ENCODE measurements at regions not wholly inside any gene's neighbourhood (a gene's known extent, or its start where the extent isn't known, plus 50 kb on each side); places are given as distances from the start of the nearest gene placed in this dataset.
"Not testable (repeated sequence)": the region's sequence is repeated elsewhere in the genome, so short reads cannot be mapped to it uniquely, and the experiment has no call there.

- Histone ChIP-seq H3K4me3 (replicated peaks in 1 of 4; ENCODE audit: control extremely low read depth in 1 of 4, insufficient read depth in 1 of 4, low read depth in 3 of 4, low read length in 4 of 4) (no peak overlapping the region), H3K79me2 (ENCODE audit: control insufficient read depth, insufficient read depth, low read length) (no peaks in the 10 kb centered on the region), H3K27ac (ENCODE audit: insufficient read depth, low read length) (no peak overlapping the region), H3K27me3 (ENCODE audit: control insufficient read depth, insufficient read depth, low read length) (no peaks in the 10 kb centered on the region), H2AFZ (ENCODE audit: low read length) (no peak overlapping the region), H3K9ac (ENCODE audit: insufficient read depth, low read length) (no peak overlapping the region), H3K4me2 (ENCODE audit: extremely low read depth, insufficient read depth, low read length) (no peak overlapping the region), H4K20me1 (ENCODE audit: control insufficient read depth, extremely low read depth, insufficient read depth, low read length) (no peaks in the 10 kb centered on the region), H3K4me1 (ENCODE audit: control insufficient read depth, extremely low read depth, insufficient read depth, low read length) (no peaks in the 10 kb centered on the region), H3K36me3 (ENCODE audit: control insufficient read depth, insufficient read depth, low read length) (no peaks in the 10 kb centered on the region), H3K9me3 (ENCODE audit: control insufficient read depth, insufficient read depth, low read depth, low read length) (no peaks in the 10 kb centered on the region)
- peak in 1 of 2 donors; percentile 48 for DNase-seq (ENCODE audit: low read depth in 2 of 2)
- TF ChIP-seq CTCF (conservative IDR thresholded peaks at IDR 0.05 in 1 of 2, IDR thresholded peaks at IDR 0.05 in 1 of 2; ENCODE audit: low read depth in 1 of 2, low read length in 2 of 2) = no peak
- TF ChIP-seq EZH2 (IDR thresholded peaks at IDR 0.05; ENCODE audit: low read length, missing control alignments) = no peak
Measured at GRCh38 chr12:59396919-59397318, 198.9 kb upstream of the SLC16A7 start.

- no peaks in the 10 kb centered on the region for H3K36me3 ChIP-seq (ENCODE audit: control insufficient read depth, insufficient read depth, low read length)
- H3K4me2 ChIP-seq (ENCODE audit: extremely low read depth, insufficient read depth, low read length) = no peak overlapping the region
- no peak for TF ChIP-seq CTCF (conservative IDR thresholded peaks at IDR 0.05 in 1 of 2, IDR thresholded peaks at IDR 0.05 in 1 of 2; ENCODE audit: low read depth in 1 of 2, low read length in 2 of 2)
- TF ChIP-seq EZH2 (IDR thresholded peaks at IDR 0.05; ENCODE audit: low read length, missing control alignments) = no peak
- H3K79me2 ChIP-seq (ENCODE audit: control insufficient read depth, insufficient read depth, low read length) = no peaks in the 10 kb centered on the region
- no peaks in the 10 kb centered on the region for H3K9me3 ChIP-seq (ENCODE audit: control insufficient read depth, insufficient read depth, low read depth, low read length)
- H3K4me1 ChIP-seq (ENCODE audit: control insufficient read depth, extremely low read depth, insufficient read depth, low read length) = no peaks in the 10 kb centered on the region
- H4K20me1 ChIP-seq (ENCODE audit: control insufficient read depth, extremely low read depth, insufficient read depth, low read length) = no peaks in the 10 kb centered on the region
- H2AFZ ChIP-seq (ENCODE audit: low read length) = no peak overlapping the region
- H3K27ac ChIP-seq (ENCODE audit: insufficient read depth, low read length) = no peak overlapping the region
- H3K4me3 ChIP-seq (replicated peaks in 1 of 4; ENCODE audit: control extremely low read depth in 1 of 4, insufficient read depth in 1 of 4, low read depth in 3 of 4, low read length in 4 of 4) = no peak overlapping the region
- no peak for DNase-seq (ENCODE audit: low read depth in 2 of 2)
- no peaks in the 10 kb centered on the region for H3K27me3 ChIP-seq (ENCODE audit: control insufficient read depth, insufficient read depth, low read length)
- no peak overlapping the region for H3K9ac ChIP-seq (ENCODE audit: insufficient read depth, low read length)
Measured at GRCh38 chr12:59396519-59396918, 199.3 kb upstream of the SLC16A7 start.

GRCh38 chr12:59395310-59395709 lies 200.5 kb upstream of the SLC16A7 start:
- not testable (repeated sequence) for H3K27me3 ChIP-seq (ENCODE audit: control insufficient read depth, insufficient read depth, low read length); H4K20me1 ChIP-seq (ENCODE audit: control insufficient read depth, extremely low read depth, insufficient read depth, low read length); DNase-seq (ENCODE audit: low read depth in 2 of 2); H2AFZ ChIP-seq (ENCODE audit: low read length); H3K79me2 ChIP-seq (ENCODE audit: control insufficient read depth, insufficient read depth, low read length); H3K36me3 ChIP-seq (ENCODE audit: control insufficient read depth, insufficient read depth, low read length); H3K4me3 ChIP-seq (replicated peaks in 1 of 4; ENCODE audit: control extremely low read depth in 1 of 4, insufficient read depth in 1 of 4, low read depth in 3 of 4, low read length in 4 of 4); H3K9me3 ChIP-seq (ENCODE audit: control insufficient read depth, insufficient read depth, low read depth, low read length); H3K27ac ChIP-seq (ENCODE audit: insufficient read depth, low read length); H3K4me1 ChIP-seq (ENCODE audit: control insufficient read depth, extremely low read depth, insufficient read depth, low read length); H3K9ac ChIP-seq (ENCODE audit: insufficient read depth, low read length); H3K4me2 ChIP-seq (ENCODE audit: extremely low read depth, insufficient read depth, low read length)
